GM18517 (cell line): ENCODE measurements at regions not wholly inside any gene's neighbourhood (a gene's known extent, or its start where the extent isn't known, plus 50 kb on each side); places are given as distances from the start of the nearest gene placed in this dataset.

Source experiments
- ATAC-seq: cut with Tn5 transposase; IDR thresholded peaks from one replicate; pipeline ENCODE4 v1.9.1; 2021; ENCODE audit warnings: mild to moderate bottlenecking, moderate library complexity; ENCODE audit not compliant: unreplicated experiment

- no peak for ATAC-seq
Measured at GRCh38 chr3:107313711-107314110, 63.5 kb upstream of the CCDC54 start.

- ATAC-seq = no peak
Measured at GRCh38 chr3:107315141-107315540, 62.1 kb upstream of the CCDC54 start.

- ATAC-seq = no peak
Measured at GRCh38 chr3:107323723-107324122, 53.5 kb upstream of the CCDC54 start.

- no peak for ATAC-seq
Measured at GRCh38 chr3:107325446-107325845, 51.8 kb upstream of the CCDC54 start.
